SK-N-SH treated with all-trans-retinoic acid at 6 μM for 48 hours (cell line): ENCODE measurements at regions not wholly inside any gene's neighbourhood (a gene's known extent, or its start where the extent isn't known, plus 50 kb on each side); places are given as distances from the start of the nearest gene placed in this dataset.

ENCODE experiments used
- ATAC-seq: fragments of 200-7000 bp; cut with Tn5 transposase; 3 replicates; pipeline ENCODE4 v1.9.1; 2020; ENCODE audit warnings: mild to moderate bottlenecking, moderate library complexity
- BACH2 ChIP-seq: fragments of 250-450 bp; sonication (Bioruptor Pico); IDR thresholded peaks from 2 replicates; pipeline ENCODE4 v1.9.0; 2021; ENCODE audit warnings: mild to moderate bottlenecking, borderline replicate concordance
- CSDC2 ChIP-seq: fragments of 250-450 bp; sonication (Bioruptor Pico); IDR thresholded peaks from 2 replicates; pipeline ENCODE4 v1.5.0; 2020; ENCODE audit warnings: mild to moderate bottlenecking, moderate library complexity
- ESRRG ChIP-seq: fragments of 250-450 bp; sonication (Bioruptor Pico); IDR thresholded peaks from 2 replicates; pipeline ENCODE4 v1.6.1; 2021; ENCODE audit warnings: mild to moderate bottlenecking
- PPARA ChIP-seq: fragments of 250-450 bp; sonication (Bioruptor Pico); IDR thresholded peaks from 2 replicates; pipeline ENCODE4 v1.5.0; 2020; ENCODE audit warnings: mild to moderate bottlenecking, borderline replicate concordance
- RARB ChIP-seq: fragments of 250-450 bp; sonication (Bioruptor Pico); IDR thresholded peaks from 2 replicates; pipeline ENCODE4 v1.8.0; 2021; ENCODE audit warnings: mild to moderate bottlenecking, moderate library complexity
- SNAI2 ChIP-seq: fragments of 250-450 bp; sonication (Bioruptor Pico); IDR thresholded peaks from 2 replicates; pipeline ENCODE4 v1.5.0; 2020; ENCODE audit warnings: mild to moderate bottlenecking, moderate library complexity
- TCF4 ChIP-seq: fragments of 250-450 bp; sonication (Bioruptor Pico); IDR thresholded peaks from 2 replicates; pipeline ENCODE4 v1.8.0; 2021; ENCODE audit warnings: mild to moderate bottlenecking, moderate library complexity, borderline replicate concordance
- TOX ChIP-seq: fragments of 250-450 bp; sonication (Bioruptor Pico); IDR thresholded peaks from 2 replicates; pipeline ENCODE4 v1.8.0; 2021; ENCODE audit warnings: mild to moderate bottlenecking, moderate library complexity, borderline replicate concordance
- ZC3H10 ChIP-seq: fragments of 250-450 bp; sonication (Bioruptor Pico); IDR thresholded peaks from 2 replicates; pipeline ENCODE4 v1.5.1; 2021; ENCODE audit warnings: mild to moderate bottlenecking, moderate library complexity
- ZNF565 ChIP-seq: fragments of 450-650 bp; formaldehyde crosslinking; conservative IDR thresholded peaks from 2 replicates; pipeline ENCODE4 v1.5.0; 2020; ENCODE audit warnings: low read depth, mild to moderate bottlenecking, moderate library complexity
- ZNF70 ChIP-seq: fragments of 450-650 bp; formaldehyde crosslinking; IDR thresholded peaks from 2 replicates; pipeline ENCODE4 v1.5.0; 2020; ENCODE audit warnings: mild to moderate bottlenecking, moderate library complexity
- ZNF8 ChIP-seq: fragments of 450-650 bp; formaldehyde crosslinking; IDR thresholded peaks from 2 replicates; pipeline ENCODE4 v1.5.0; 2020; ENCODE audit warnings: mild to moderate bottlenecking, moderate library complexity
- TF ChIP-seq, protein P1 (sequence below): fragments of 250-450 bp; sonication (Bioruptor Pico); IDR thresholded peaks from 2 replicates; pipeline ENCODE4 v1.5.1; 2021; ENCODE audit warnings: mild to moderate bottlenecking, moderate library complexity
- TF ChIP-seq, protein P2 (sequence below): fragments of 250-450 bp; sonication (Bioruptor Pico); IDR thresholded peaks from 2 replicates; pipeline ENCODE4 v1.5.1; 2020; ENCODE audit warnings: low read depth, mild to moderate bottlenecking, moderate library complexity
- TF ChIP-seq, protein P3 (sequence below): fragments of 250-450 bp; sonication (Bioruptor Pico); IDR thresholded peaks from 2 replicates; pipeline ENCODE4 v1.8.0; 2020; ENCODE audit warnings: mild to moderate bottlenecking, moderate library complexity, borderline replicate concordance
- TF ChIP-seq, protein P4 (sequence below): fragments of 250-450 bp; sonication (Bioruptor Pico); IDR thresholded peaks from 2 replicates; pipeline ENCODE4 v1.5.0; 2020; ENCODE audit warnings: mild to moderate bottlenecking, moderate library complexity

DNA sequence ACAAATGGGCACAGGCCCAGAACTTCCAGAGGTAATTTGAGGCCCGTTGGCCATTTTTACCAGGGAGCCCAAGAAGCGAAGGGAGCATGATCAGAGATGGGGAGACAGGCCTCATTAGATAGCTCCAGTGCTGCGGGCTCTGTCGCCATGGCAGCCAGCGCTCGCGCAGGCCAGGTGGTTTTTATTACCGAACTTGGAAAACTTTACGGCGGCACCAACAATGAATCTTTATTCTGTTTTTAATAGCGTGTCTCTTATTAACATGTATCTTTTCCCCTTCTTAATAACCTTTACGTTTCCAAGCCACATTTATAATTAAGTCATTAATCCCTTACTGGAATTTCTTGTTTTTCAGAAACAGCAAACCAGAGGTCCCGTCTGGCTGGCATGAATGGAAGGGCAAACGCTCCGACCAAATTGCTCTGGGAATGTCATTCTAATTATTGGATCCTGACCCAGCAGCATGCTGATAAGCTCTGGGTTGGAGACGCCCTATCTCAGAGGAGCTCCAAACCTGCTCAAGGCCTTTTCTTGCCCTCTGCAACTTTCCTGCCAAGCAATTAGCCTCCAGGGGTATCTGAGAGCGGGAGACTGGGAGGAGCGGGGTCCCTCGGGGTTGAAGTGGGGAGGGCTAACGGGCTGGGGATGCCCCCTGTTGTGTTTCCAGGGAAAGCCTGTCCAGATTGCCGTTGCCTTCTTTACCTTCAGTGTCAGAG, 256.4 kb downstream of the TLE3 start:
- TF ChIP-seq TCF4 (CRISPR knock-in tag) (peak; percentile 74), ZNF8 (no peak), ZNF70 (CRISPR knock-in tag) (no peak)
- ATAC-seq, result peak; percentile 70; the same call in 2 of the 3 replicates

DNA sequence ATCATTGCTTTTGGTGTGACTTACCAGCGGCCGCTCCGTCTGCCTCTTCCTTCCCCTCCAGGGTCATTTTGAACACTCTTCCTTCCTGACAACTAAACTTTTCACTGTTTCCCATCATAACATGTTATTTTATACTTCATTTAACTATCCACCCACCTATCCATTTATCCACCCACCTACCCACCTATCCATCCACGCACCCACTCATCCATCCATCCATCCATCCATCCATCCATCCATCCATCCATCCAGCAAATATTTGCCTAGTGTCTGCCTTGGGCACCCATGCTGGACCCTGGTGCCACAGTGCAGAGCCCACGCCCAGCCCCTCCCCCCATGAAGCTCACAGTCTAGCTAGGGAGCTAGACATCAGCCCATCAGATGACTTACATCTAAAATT, 254.9 kb downstream of the TLE3 start:
- TF ChIP-seq TCF4 (CRISPR knock-in tag), result no peak
- TF ChIP-seq RARB (CRISPR knock-in tag), result no peak
- no peak for TF ChIP-seq ZNF8
- no peak for TF ChIP-seq ZC3H10 (CRISPR knock-in tag)
- TF ChIP-seq PPARA (CRISPR knock-in tag), result no peak
- TF ChIP-seq, protein P1, sequence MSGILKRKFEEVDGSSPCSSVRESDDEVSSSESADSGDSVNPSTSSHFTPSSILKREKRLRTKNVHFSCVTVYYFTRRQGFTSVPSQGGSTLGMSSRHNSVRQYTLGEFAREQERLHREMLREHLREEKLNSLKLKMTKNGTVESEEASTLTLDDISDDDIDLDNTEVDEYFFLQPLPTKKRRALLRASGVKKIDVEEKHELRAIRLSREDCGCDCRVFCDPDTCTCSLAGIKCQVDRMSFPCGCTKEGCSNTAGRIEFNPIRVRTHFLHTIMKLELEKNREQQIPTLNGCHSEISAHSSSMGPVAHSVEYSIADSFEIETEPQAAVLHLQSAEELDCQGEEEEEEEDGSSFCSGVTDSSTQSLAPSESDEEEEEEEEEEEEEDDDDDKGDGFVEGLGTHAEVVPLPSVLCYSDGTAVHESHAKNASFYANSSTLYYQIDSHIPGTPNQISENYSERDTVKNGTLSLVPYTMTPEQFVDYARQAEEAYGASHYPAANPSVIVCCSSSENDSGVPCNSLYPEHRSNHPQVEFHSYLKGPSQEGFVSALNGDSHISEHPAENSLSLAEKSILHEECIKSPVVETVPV, result no peak
- no peak for TF ChIP-seq BACH2 (CRISPR knock-in tag)
- TF ChIP-seq ZNF565 (CRISPR knock-in tag), result no peak
- TF ChIP-seq, protein P2, sequence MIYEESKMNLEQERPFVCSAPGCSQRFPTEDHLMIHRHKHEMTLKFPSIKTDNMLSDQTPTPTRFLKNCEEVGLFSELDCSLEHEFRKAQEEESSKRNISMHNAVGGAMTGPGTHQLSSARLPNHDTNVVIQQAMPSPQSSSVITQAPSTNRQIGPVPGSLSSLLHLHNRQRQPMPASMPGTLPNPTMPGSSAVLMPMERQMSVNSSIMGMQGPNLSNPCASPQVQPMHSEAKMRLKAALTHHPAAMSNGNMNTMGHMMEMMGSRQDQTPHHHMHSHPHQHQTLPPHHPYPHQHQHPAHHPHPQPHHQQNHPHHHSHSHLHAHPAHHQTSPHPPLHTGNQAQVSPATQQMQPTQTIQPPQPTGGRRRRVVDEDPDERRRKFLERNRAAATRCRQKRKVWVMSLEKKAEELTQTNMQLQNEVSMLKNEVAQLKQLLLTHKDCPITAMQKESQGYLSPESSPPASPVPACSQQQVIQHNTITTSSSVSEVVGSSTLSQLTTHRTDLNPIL (CRISPR knock-in tag), result no peak
- TF ChIP-seq ESRRG, result no peak
- ATAC-seq, result no peak

DNA sequence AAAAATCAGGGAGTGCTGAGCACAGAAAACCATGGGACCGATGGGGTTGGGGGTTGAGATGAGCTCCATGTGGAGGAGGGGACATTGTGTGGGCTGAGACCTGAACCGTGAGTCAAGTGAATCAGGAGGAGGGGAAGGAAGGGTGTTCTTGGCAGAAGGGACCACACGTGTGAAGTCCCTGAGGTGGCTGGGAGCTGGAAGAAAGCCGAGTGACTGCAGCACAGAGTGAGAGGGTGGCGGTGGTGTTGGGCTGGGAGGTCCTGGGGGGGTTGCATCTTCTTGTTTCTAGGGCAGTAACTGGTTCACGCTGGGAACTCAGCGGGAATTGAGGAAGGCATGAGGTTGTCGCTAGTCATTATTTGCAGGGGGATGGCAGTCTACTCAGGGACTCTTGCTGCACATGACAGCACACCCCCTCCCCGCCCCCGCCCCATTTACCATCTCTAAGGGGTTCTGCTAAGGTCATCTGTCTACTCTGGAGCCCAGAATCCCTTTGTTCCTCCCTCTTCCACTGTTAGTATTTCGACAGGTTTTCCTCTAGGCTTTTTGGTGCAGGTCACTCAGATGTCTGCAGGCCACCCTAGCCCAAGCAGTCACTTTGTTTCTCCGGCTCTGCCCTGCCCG, 254.3 kb downstream of the TLE3 start:
- ATAC-seq, result no peak
- TF ChIP-seq TOX (no peak), RARB (CRISPR knock-in tag) (no peak), ZNF565 (CRISPR knock-in tag) (no peak), CSDC2 (CRISPR knock-in tag) (no peak), TCF4 (CRISPR knock-in tag) (no peak), ZC3H10 (CRISPR knock-in tag) (no peak)
- TF ChIP-seq, protein P2 (CRISPR knock-in tag), result no peak
- TF ChIP-seq, protein P3, sequence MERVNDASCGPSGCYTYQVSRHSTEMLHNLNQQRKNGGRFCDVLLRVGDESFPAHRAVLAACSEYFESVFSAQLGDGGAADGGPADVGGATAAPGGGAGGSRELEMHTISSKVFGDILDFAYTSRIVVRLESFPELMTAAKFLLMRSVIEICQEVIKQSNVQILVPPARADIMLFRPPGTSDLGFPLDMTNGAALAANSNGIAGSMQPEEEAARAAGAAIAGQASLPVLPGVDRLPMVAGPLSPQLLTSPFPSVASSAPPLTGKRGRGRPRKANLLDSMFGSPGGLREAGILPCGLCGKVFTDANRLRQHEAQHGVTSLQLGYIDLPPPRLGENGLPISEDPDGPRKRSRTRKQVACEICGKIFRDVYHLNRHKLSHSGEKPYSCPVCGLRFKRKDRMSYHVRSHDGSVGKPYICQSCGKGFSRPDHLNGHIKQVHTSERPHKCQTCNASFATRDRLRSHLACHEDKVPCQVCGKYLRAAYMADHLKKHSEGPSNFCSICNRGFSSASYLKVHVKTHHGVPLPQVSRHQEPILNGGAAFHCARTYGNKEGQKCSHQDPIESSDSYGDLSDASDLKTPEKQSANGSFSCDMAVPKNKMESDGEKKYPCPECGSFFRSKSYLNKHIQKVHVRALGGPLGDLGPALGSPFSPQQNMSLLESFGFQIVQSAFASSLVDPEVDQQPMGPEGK (CRISPR knock-in tag), result no peak
- TF ChIP-seq, protein P4, sequence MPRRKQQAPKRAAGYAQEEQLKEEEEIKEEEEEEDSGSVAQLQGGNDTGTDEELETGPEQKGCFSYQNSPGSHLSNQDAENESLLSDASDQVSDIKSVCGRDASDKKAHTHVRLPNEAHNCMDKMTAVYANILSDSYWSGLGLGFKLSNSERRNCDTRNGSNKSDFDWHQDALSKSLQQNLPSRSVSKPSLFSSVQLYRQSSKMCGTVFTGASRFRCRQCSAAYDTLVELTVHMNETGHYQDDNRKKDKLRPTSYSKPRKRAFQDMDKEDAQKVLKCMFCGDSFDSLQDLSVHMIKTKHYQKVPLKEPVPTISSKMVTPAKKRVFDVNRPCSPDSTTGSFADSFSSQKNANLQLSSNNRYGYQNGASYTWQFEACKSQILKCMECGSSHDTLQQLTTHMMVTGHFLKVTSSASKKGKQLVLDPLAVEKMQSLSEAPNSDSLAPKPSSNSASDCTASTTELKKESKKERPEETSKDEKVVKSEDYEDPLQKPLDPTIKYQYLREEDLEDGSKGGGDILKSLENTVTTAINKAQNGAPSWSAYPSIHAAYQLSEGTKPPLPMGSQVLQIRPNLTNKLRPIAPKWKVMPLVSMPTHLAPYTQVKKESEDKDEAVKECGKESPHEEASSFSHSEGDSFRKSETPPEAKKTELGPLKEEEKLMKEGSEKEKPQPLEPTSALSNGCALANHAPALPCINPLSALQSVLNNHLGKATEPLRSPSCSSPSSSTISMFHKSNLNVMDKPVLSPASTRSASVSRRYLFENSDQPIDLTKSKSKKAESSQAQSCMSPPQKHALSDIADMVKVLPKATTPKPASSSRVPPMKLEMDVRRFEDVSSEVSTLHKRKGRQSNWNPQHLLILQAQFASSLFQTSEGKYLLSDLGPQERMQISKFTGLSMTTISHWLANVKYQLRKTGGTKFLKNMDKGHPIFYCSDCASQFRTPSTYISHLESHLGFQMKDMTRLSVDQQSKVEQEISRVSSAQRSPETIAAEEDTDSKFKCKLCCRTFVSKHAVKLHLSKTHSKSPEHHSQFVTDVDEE (CRISPR knock-in tag), result no peak

DNA sequence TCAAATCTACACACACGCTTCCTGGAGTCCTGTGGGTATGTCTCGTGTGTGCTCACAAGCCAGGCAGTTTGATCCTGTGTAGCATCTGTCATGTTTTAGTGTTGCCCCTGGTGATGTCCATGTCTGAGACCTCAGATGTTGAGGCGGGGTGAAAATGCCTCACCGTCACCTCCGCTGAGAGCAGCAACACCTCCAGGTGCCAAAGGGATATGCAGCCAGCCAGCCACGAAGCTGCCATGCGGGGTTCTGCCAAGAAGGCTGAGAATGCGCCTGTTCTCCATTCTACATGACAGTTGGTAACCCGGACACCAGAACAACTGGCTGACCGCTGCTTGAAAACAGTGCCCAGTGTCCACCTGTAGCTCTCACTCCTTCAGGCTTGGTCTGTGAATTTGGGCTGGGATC, 253.8 kb downstream of the TLE3 start:
- ATAC-seq, result no peak
- TF ChIP-seq SNAI2 (CRISPR knock-in tag), result no peak
- TF ChIP-seq, all 23 proteins: peak for 0
